GM21367 (cell line): ENCODE measurements at regions not wholly inside any gene's neighbourhood (a gene's known extent, or its start where the extent isn't known, plus 50 kb on each side); places are given as distances from the start of the nearest gene placed in this dataset.

ENCODE experiments used
- ATAC-seq: cut with Tn5 transposase; IDR thresholded peaks from one replicate; pipeline ENCODE4 v1.9.1; 2021; ENCODE audit not compliant: unreplicated experiment

DNA sequence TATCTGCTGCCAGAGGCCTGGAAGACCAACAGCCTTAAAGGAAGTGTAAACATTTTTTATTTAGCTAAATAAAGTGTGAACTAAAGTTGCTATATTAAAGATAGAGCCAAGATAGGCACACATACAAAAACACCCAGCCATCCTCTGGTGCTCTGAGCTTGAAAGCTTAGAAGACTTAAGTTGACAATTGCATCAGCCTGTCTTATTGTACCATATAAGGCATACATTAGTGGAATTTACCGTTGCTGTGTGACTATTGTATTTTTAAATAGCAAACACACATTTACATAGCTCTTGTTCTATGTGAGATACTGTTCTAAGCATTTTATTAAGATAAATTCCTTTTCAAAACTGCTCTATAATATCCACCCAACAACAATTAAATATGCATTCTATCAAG is 736.6 kb upstream of the ZEB2 start:
- no peak for ATAC-seq

DNA sequence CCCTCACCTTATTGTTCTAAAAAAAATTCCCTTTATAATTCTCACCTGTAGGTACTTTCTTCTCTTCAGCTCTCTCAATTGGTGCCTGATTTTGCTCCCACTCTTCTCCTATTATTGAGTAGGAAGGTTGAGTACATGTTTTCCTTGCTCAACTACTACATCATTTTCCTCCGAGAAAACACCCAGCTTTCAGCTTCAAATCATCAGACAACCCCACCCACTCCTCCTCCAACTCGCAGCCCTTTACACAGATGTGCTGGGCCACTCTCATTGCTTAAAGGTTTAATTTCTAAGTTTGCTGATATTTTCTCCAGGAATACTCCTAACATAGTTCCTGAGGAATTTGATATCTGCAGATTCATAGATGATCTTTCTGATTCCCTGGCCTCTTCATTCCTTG is 734.4 kb upstream of the ZEB2 start:
- ATAC-seq: no peak

DNA sequence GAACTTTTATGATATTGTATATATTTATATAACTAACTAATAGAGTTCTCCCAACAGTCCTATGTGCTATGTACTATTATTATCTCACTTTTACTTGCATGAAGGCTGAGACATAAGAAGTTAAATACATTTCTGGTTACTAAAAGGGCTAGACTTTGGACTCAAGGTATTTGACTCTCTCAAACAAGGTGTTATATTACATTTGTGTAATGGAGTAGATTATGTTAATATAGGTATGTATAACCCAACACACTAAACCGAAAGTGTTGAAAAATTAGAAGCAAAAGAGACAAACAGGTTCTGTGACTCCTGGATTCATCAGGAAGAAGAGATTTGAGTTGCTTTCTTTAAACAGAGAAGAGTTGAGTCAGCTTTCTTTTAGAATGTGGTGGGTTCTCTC is 733.6 kb upstream of the ZEB2 start:
- ATAC-seq: no peak

DNA sequence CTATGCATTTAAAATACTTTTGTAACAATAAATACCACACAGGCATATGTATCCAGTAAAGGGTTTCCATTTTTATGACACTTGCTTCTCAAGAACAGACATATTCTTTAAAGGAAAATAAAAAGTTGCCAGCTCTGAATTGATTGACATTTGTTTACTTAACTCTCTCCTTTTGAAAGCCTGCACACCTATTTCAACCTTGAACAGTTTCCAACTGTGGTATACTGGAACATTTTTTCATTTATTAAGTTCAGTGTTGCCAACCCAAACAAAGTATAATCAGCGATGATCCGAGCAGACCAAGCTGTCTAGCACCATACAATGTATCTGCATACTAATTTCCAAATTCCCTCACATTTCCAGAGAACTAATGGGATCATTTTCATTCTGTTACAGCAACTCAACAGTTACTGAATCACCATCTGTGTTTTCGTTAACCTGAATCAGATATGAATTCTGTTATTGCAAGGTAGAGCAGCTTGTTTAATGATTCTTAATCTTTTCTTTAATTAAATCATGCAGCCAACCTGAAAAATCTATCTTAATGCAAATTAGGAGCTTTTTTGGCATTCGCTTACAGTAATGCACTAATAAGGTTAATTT is 725.5 kb upstream of the ZEB2 start:
- ATAC-seq: no peak

GRCh38 chr2:145235312-145235711 is 715.4 kb upstream of the ZEB2 start:
- ATAC-seq: no peak

GRCh38 chr2:145230546-145230945 is 710.6 kb upstream of the ZEB2 start:
- no peak for ATAC-seq

DNA sequence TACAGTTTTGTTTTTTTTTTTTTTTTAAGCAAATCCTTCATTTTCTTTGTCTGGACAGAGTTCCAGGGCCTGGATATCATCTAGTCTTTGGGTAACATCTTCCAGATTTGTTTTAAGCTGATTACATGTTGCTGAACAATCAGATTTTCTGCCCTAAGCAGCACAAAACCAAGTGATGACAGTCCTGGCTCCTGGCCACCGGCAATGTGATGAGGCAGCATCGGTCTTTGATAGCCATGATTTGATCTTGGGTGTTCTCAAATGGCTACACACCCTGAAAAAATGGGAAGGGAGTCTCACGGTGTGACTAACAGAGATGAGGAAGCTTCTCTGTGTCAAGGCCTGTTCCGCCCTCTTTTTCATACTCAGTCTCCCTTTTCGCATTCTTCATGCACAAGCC is 708.6 kb upstream of the ZEB2 start:
- no peak for ATAC-seq

GRCh38 chr2:145226901-145227300 is 707.0 kb upstream of the ZEB2 start:
- ATAC-seq: no peak

DNA sequence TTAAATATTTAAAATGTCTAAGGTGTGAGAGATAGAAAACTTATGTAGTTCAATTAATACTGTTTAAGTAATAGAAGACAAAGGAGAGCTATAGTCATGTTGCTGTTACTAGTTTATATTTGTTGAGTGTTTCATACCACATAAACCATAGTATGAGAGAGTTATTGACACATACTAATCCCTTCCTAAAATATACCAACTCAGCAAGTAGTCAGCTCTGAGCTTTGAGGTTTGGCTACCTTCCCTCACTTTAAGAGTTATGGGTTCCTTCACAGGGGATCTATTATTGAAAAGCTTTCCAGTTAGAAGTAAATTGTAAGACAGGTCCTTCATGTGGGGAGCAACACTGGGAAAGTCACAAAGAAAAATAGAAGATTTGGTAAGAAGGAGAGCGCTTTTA is 701.6 kb upstream of the ZEB2 start:
- ATAC-seq: no peak

DNA sequence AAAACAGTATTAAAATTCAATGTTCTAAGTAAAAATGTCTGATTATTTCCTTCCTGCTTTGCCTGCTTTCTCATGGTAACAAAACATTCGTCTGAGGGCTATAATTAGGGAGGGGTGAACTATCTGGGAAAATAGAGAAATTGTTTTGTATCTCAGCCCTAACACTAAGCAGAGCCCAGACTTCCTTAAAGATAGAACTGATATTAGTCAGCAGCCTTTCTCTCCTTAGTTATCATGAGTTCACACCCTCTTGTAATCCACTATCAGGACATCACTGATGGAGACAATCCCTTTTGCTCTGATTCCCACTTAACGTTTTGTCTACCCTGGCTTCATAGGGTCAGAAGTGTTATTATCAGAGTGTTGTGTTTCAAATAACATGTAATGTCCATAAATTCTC is 701.1 kb upstream of the ZEB2 start:
- no peak for ATAC-seq

GRCh38 chr2:145220496-145220895 is 700.6 kb upstream of the ZEB2 start:
- ATAC-seq: no peak

DNA sequence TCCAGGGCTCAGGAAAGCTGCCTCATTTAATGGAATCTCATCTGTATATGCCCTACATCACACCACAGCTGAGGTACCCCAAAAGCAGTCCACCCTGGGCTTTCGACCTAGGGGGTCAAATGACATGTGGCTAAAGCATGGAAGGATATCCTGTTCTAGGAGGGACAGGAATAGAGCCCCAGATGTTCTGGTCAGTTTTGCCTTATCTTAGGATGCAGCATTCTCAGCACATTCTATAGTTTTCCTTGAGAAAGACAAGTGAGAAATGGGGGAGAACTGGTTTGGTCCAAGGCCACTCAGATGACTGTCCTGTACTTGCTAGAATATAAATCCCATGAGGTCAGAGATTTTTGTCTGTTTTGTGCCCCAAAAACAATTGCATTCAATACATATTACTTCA is 688.0 kb upstream of the ZEB2 start:
- no peak for ATAC-seq

DNA sequence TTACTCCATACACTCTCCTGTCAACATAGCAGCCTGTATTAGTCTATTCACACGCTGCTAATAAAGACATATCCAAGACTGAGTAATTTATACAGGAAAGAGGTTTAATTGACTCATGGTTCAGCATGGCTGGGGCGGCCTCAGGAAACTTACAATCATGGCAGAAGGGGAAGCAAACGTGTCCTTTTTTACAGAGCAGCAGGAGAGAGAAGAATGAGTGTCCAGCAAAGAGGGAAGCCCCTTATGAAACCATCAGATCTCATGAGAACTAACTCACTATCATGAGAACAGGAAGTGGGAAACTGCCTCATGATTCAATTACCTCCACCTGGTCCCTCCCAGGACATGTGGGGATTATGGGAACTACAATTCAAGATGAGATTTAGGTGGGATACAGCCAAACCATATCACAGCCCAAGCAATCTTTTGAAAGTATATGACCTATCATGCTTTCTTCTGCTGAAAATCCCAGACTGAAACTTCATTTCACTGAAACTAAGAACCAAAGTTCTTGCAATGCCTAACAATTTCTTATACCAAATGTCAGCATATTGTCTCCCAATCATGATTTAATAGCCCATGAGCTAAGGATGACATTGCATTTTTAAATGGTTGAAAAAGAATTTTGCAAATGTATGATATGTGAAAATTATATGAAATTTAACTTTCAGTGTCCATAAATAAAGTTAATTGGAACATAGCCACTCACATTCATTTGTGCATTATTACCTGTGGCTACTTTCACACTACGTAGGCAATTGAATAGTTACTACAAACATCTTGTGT is 686.8 kb upstream of the ZEB2 start:
- no peak for ATAC-seq

DNA sequence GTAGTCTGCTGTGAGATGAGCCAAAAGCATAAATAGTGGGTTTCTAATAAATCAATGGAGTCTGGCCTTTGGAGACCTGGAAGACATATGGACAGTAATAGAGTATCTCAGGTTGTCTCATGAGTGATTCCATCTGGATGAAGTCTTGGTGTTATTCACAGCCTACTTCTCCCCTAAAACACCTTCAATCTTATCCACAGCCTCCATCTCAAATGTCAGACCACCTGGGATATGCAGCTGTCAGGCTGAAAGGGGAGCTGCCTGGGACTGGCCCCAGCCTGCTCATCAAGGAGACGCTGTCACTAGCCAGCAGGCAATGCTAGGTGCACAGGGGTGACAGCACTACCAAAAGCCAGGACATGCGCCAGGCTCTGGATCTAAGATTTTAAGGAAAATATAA is 684.0 kb upstream of the ZEB2 start:
- no peak for ATAC-seq

GRCh38 chr2:145199827-145200706 is 680.1 kb upstream of the ZEB2 start:
- no peak for ATAC-seq

- no peak for ATAC-seq
Observed at GRCh38 chr2:145199042-145199441, 679.1 kb upstream of the ZEB2 start.

DNA sequence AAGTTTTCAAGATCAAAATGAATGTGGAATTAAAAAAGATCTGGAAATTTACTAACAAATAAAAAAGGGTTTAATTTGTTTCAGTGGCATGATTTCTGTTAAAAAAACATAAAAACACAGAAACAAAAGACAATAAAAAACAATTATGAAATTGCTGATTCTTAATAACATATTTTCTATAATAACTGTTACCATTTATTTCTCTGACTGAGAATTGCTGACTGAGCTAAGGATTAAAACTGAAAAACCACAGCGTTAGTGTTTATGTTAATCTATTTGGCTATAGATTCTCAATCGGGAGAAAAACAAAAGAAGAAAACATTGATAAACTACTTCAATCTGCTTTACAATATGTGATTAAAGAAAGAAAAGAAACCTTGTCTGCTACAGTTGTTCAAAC is 678.6 kb upstream of the ZEB2 start:
- no peak for ATAC-seq

DNA sequence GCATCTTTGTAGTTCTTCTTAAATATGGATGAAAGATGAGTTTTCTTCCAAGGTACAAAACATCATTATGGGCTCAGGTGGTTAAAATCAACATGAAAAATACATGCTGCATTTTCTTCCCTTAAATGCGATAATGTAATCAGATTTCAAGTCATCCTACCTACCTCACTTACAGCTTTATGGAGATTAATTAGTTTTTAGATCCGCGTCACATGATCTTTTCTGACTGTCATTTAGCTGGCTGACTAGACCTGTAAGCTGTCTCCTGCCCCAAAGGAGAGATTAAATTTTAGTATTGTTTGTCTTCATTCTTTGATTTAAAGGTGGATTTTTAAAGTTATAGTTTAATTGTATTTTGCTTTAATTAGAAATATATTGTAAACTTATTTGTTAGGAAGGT is 678.0 kb upstream of the ZEB2 start:
- no peak for ATAC-seq

GRCh38 chr2:145194673-145195072 is 674.8 kb upstream of the ZEB2 start:
- no peak for ATAC-seq

DNA sequence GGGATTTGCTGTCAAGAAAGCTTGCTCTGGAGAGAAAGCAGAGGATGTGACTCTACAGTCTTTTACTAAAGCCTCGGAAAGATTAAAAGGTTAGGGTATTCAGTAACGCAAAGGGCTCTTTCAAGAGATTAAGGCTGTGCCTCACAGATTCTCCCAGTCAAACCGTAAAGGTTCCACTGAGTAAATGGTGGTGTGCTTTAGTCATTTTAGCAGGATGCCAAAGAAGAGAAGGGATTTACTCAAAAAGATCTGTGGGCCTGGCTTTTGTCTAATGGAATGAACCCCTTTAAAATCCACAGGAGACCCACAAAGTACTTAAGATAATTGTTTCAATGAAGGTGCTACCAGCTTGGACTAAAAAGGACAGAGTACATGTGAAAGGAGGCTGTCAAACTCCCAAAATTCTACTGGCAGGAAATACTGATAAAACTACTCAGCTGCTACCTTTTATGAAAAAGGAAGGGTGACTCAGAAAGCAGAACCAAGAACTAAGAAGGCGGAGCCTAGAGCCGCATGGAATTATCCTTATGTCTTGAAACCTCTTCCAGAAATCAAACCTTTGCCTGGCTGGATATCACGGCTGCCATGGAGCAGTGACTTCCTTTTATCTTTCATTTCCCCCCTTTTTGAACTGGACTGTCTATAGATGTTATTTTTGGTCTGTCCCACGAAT is 670.2 kb upstream of the ZEB2 start:
- no peak for ATAC-seq

DNA sequence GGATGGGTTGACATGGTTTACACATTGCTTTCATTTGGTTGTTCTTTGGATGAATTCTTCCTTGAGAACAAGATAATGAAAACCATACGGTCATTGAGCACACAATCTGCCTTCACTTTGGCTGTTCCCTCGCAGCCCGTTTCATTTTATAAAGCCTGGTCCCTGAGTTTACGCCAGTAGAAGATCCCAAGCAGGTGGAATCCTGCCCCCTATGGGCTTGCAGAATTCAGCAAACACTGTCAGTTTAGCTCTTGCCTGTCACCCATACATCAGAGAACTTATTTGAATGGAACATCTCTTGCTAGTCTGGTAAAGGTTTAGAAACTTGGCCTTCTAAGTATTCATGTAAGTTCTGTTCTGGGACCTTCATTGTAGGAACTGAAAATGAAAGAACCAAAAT is 666.4 kb upstream of the ZEB2 start:
- peak; percentile 46 for ATAC-seq
